ENCODE measurements at regions not wholly inside any gene's neighbourhood (a gene's known extent, or its start where the extent isn't known, plus 50 kb on each side); places are given as distances from the start of the nearest gene placed in this dataset.

DNA sequence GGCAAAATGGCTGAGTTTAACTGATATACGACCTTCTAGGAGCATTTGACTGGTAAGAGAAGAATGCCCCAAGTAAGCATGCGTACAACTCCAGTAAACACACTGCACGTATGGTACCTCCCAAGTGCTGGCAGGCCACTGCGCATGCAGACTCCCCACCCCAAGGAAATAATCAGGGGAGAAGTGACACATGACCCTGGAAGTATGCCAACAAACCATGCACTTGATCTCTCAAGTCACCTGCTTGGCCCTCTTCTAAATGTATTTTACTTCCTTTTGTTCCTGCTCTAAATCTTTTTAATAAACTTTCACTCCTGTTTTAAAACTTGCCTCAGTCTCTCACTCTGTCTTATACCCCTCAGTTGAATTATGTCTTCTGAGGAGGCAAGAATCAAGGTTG lies 129.8 kb upstream of the COL5A2 start:
- TF ChIP-seq POLR2A (IDR thresholded peaks at IDR 0.05) (no peak), POLR2AphosphoS5 (IDR thresholded peaks at IDR 0.05) (no peak), EP300 (IDR thresholded peaks at IDR 0.05) (no peak)
- TF ChIP-seq, protein P1, sequence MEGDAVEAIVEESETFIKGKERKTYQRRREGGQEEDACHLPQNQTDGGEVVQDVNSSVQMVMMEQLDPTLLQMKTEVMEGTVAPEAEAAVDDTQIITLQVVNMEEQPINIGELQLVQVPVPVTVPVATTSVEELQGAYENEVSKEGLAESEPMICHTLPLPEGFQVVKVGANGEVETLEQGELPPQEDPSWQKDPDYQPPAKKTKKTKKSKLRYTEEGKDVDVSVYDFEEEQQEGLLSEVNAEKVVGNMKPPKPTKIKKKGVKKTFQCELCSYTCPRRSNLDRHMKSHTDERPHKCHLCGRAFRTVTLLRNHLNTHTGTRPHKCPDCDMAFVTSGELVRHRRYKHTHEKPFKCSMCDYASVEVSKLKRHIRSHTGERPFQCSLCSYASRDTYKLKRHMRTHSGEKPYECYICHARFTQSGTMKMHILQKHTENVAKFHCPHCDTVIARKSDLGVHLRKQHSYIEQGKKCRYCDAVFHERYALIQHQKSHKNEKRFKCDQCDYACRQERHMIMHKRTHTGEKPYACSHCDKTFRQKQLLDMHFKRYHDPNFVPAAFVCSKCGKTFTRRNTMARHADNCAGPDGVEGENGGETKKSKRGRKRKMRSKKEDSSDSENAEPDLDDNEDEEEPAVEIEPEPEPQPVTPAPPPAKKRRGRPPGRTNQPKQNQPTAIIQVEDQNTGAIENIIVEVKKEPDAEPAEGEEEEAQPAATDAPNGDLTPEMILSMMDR (IDR thresholded peaks at IDR 0.05) = no peak
